ENCODE measurements at regions not wholly inside any gene's neighbourhood (a gene's known extent, or its start where the extent isn't known, plus 50 kb on each side); places are given as distances from the start of the nearest gene placed in this dataset.

DNA sequence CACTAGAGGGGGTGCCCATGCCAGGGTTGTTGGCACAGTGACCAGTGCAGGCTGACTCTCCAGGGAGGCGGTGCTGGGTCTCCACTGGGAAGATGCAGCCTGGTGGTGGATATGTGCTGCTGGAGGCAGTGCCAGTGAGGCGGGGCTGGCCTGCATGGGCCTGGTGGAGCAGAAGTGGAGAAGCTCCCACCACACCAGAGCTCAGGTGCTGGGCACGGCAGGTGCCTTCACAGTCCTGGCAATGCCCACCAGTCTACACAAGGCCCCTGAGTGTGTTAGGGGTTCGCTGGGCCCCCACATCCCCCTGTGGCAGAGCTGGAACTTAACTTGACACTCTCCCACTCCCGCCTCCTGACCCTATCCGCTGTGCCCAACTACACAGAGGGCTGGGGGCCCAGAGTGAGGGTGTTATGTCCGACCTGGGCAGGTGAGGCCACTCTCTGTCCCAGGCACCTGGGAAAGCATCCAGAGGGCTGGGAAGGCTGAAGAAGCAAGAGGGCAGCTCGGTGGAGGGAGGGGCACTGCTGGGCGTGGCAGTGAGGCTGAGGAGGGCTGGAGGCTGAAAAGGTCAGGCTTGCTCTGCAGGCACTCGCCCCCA lies 102.4 kb upstream of the B3GAT1 start:
- Histone ChIP-seq H3K27me3 (no peaks in the 10 kb centered on the region), H3K4me3 (replicated peaks in 1 of 3) (no peak overlapping the region), H3K27ac (no peak overlapping the region), H3K9me3 (no peaks in the 10 kb centered on the region), H3K36me3 (no peaks in the 10 kb centered on the region), H3K4me1 (no peaks in the 10 kb centered on the region)
- intact Hi-C loops (cut with DNase I), result no loop called here
- DNase-seq, result no peak
- TF ChIP-seq, protein P1, sequence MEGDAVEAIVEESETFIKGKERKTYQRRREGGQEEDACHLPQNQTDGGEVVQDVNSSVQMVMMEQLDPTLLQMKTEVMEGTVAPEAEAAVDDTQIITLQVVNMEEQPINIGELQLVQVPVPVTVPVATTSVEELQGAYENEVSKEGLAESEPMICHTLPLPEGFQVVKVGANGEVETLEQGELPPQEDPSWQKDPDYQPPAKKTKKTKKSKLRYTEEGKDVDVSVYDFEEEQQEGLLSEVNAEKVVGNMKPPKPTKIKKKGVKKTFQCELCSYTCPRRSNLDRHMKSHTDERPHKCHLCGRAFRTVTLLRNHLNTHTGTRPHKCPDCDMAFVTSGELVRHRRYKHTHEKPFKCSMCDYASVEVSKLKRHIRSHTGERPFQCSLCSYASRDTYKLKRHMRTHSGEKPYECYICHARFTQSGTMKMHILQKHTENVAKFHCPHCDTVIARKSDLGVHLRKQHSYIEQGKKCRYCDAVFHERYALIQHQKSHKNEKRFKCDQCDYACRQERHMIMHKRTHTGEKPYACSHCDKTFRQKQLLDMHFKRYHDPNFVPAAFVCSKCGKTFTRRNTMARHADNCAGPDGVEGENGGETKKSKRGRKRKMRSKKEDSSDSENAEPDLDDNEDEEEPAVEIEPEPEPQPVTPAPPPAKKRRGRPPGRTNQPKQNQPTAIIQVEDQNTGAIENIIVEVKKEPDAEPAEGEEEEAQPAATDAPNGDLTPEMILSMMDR (IDR thresholded peaks at IDR 0.05), result no peak
- TF ChIP-seq POLR2A (IDR thresholded peaks at IDR 0.05), result no peak
- WGBS, 2 donors, result 74 to 78% methylated on average over 10 of the region's 10 CpGs

DNA sequence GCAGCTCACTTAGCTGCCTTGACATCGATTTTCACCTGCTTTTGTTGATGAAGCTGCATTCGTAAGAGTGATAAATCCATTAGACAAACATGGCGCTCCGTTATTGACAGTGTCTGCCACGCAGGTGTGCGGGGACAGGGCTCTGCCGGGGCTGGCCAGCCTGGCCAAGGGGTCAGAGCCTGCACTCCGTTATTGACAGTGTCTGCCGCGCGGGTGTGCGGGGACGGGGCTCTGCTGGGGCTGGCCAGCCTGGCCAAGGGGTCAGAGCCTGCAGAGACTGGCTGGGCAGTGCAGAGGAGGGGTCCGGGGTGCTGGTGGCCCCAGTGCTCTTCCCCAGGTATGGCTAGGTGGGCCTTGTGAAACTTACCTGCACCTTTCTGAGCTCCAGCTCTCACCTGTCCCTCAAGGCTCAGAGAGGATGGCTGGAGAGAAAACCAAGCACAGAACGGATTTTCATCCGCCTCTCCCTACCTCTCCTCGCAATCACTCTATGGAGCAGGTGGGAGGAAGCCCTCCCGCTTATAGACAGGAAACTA lies 101.6 kb upstream of the B3GAT1 start:
- no peak for DNase-seq
- no peaks in the 10 kb centered on the region for H3K27me3 ChIP-seq
- no peaks in the 10 kb centered on the region for H3K36me3 ChIP-seq
- no peaks in the 10 kb centered on the region for H3K9me3 ChIP-seq
- intact Hi-C loops (cut with DNase I), result no loop called here
- H3K4me3 ChIP-seq (replicated peaks in 1 of 3), result no peak overlapping the region
- TF ChIP-seq POLR2A (IDR thresholded peaks at IDR 0.05), result no peak
- TF ChIP-seq, protein P1 (IDR thresholded peaks at IDR 0.05), result no peak
- H3K27ac ChIP-seq, result no peak overlapping the region
- WGBS, 2 donors, result 83 to 86% methylated on average over 15 to 18 of the region's 18 CpGs
- no peaks in the 10 kb centered on the region for H3K4me1 ChIP-seq

DNA sequence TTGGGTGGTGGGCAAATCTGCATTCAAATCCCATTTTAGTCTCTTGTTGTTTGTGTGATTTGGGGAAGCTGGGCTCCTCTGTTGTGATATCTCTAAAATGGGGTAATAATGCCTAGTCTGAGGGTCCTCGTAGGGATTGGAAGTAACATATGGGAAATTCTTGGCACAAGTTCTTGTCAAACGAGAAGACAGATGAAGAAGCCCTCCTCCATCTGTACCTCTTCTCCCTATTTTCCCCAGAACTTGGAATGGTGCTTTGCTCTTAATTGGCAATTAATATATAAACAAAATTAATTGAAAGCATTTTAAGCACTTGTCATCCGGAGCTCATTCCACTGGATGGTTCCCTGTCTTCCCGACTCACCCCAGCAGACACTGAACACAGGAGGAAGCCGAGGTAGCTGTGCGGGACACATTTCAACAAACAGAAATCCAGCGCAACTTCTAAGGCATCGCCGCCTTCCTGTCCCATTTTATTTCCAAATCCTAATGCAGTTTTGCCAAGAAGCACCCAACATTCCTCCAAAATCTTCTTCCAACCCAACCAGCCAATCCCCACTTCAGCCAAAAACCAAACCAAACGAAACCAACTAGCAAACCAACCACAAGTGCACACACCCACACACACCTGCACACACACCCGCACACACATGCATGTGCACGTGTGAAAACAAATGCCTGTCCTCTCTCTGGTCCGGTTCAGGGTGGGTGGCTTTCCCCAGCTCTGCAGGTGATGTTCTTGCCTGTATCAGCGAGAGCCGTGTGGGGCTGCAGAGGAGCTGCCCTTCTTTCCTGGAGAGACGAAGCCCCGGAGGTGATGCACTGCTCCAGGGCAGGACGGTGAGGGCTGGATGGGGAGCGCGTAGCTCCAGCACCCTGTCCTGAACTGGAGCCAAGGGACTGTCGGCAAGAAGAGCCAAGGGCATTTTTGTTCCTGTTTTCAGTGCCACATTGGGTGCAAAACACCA lies 100.8 kb upstream of the B3GAT1 start:
- no peak for TF ChIP-seq POLR2A (IDR thresholded peaks at IDR 0.05)
- TF ChIP-seq, protein P1 (IDR thresholded peaks at IDR 0.05), result no peak
- no peaks in the 10 kb centered on the region for H3K36me3 ChIP-seq
- H3K4me1 ChIP-seq, result no peaks in the 10 kb centered on the region
- H3K4me3 ChIP-seq (replicated peaks in 1 of 3), result no peak overlapping the region
- H3K9me3 ChIP-seq, result no peaks in the 10 kb centered on the region
- intact Hi-C loops (cut with DNase I), result no loop called here
- WGBS, 2 donors, result 83 to 91% methylated on average over 21 of the region's 21 CpGs
- DNase-seq, result no peak
- no peaks in the 10 kb centered on the region for H3K27me3 ChIP-seq
- H3K27ac ChIP-seq, result no peak overlapping the region

GRCh38 chr11:134512061-134512460 lies 100.0 kb upstream of the B3GAT1 start:
- Histone ChIP-seq H3K36me3 (no peaks in the 10 kb centered on the region), H3K4me1 (no peaks in the 10 kb centered on the region), H3K4me3 (replicated peaks in 1 of 3) (no peak overlapping the region), H3K27ac (no peak overlapping the region), H3K27me3 (no peaks in the 10 kb centered on the region), H3K9me3 (no peaks in the 10 kb centered on the region)
- no peak for DNase-seq
- no peak for TF ChIP-seq POLR2A (IDR thresholded peaks at IDR 0.05)
- TF ChIP-seq, protein P1 (IDR thresholded peaks at IDR 0.05), result no peak
- 65 to 78% methylated on average over 6 to 7 of the region's 7 CpGs for WGBS, 2 donors
- intact Hi-C loops (cut with DNase I), result no loop called here

- WGBS, 2 donors, result 90 to 97% methylated on average over 2 of the region's 2 CpGs
Observed at GRCh38 chr11:134511255-134511654, 99.2 kb upstream of the B3GAT1 start.

More at GRCh38 chr11:134511255-134511654, 99.2 kb upstream of the B3GAT1 start:
- Histone ChIP-seq H3K27ac (no peak overlapping the region), H3K27me3 (no peaks in the 10 kb centered on the region), H3K4me3 (replicated peaks in 1 of 3) (no peak overlapping the region), H3K9me3 (no peaks in the 10 kb centered on the region), H3K4me1 (no peaks in the 10 kb centered on the region), H3K36me3 (no peaks in the 10 kb centered on the region)
- DNase-seq, result no peak
- intact Hi-C loops (cut with DNase I), result no loop called here
- TF ChIP-seq, protein P1 (IDR thresholded peaks at IDR 0.05), result no peak
- TF ChIP-seq POLR2A (IDR thresholded peaks at IDR 0.05), result no peak

Data from thyroid gland (tissue), 4 donors.